Activated CD8-positive, alpha-beta T cell treated with anti-CD3 and anti-CD28 coated beads for 36 hours (primary cell): ENCODE measurements at regions not wholly inside any gene's neighbourhood (a gene's known extent, or its start where the extent isn't known, plus 50 kb on each side); places are given as distances from the start of the nearest gene placed in this dataset.

Experiments
- ATAC-seq: fragments of 200-7000 bp; cut with Tn5 transposase; one replicate; pipeline ENCODE4 v1.10.0; 2021; ENCODE audit warnings: mild to moderate bottlenecking, moderate library complexity
- CTCF ChIA-PET: fragments of 350-600 bp; sonication (Branson Sonifier 250); formaldehyde crosslinking; loops from one replicate; lab custom pipeline; 2021; ENCODE audit warnings: antibody characterized with exemption; lab: Charles Lee
- POLR2A ChIA-PET: fragments of 350-600 bp; sonication (Branson Sonifier 250); formaldehyde crosslinking; loops from one replicate; lab custom pipeline; 2021; ENCODE audit warnings: antibody characterized with exemption; lab: Charles Lee
- DNase-seq: peaks from one replicate; pipeline ENCODE4 v3.0.0-alpha.2; 2020
- H3K27ac Mint-ChIP-seq: one replicate; pipeline ENCODE4 v1.8.0; 2021; ENCODE audit warnings: mild to moderate bottlenecking, mixed read lengths
- H3K27me3 Mint-ChIP-seq: one replicate; pipeline ENCODE4 v1.8.0; 2021; ENCODE audit warnings: mixed read lengths
- H3K36me3 Mint-ChIP-seq: one replicate; pipeline ENCODE4 v1.8.0; 2021; ENCODE audit warnings: low read depth, mixed read lengths
- H3K4me1 Mint-ChIP-seq: one replicate; pipeline ENCODE4 v1.8.0; 2021; ENCODE audit warnings: low read depth, mixed read lengths
- H3K4me3 Mint-ChIP-seq: one replicate; pipeline ENCODE4 v1.8.0; 2021; ENCODE audit warnings: mild to moderate bottlenecking, moderate library complexity, mixed read lengths
- H3K9me3 Mint-ChIP-seq: one replicate; pipeline ENCODE4 v1.8.0; 2021; ENCODE audit warnings: mixed read lengths
- intact Hi-C: fragments of 100-400 bp; cut with micrococcal nuclease; formaldehyde crosslinking; loops from one replicate; pipeline ENCODE4 v1.10.0; 2022
- TF ChIP-seq, protein P1 (sequence below): fragments of 200-600 bp; IDR thresholded peaks from one replicate; pipeline ENCODE4 v1.8.0; 2022; ENCODE audit warnings: antibody characterized with exemption, mild to moderate bottlenecking

DNA sequence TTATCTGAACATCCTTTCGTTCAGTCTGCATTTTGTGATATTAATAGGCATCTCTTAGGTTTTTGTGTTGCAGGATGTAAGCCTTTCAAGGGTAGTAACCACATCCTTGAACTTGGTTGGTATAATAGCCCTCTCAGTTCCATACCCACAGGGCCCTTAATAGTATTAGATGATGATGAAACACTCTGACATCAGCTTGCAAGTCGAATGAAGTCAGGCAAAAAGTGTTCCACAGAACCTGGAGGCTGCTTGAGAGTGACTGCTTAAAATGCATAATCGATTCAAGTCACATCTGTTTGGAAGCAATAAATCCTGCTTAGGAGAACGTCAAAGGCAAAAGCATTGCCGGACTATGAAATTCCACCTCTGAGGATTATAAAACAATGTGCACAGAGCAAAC lies 415.6 kb upstream of the KAZN start:
- POLR2A ChIA-PET = no interaction called here
- Mint-ChIP-seq H3K27me3 (peaks cover 18% of the 10 kb centered on the region), H3K27ac (no peak overlapping the region), H3K4me1 (peaks cover 4% of the 10 kb centered on the region), H3K4me3 (no peak overlapping the region), H3K9me3 (no peaks in the 10 kb centered on the region), H3K36me3 (no peaks in the 10 kb centered on the region)
- ATAC-seq = no peak
- intact Hi-C loops = no loop called here
- no peak for DNase-seq
- CTCF ChIA-PET = no interaction called here
- TF ChIP-seq, protein P1, sequence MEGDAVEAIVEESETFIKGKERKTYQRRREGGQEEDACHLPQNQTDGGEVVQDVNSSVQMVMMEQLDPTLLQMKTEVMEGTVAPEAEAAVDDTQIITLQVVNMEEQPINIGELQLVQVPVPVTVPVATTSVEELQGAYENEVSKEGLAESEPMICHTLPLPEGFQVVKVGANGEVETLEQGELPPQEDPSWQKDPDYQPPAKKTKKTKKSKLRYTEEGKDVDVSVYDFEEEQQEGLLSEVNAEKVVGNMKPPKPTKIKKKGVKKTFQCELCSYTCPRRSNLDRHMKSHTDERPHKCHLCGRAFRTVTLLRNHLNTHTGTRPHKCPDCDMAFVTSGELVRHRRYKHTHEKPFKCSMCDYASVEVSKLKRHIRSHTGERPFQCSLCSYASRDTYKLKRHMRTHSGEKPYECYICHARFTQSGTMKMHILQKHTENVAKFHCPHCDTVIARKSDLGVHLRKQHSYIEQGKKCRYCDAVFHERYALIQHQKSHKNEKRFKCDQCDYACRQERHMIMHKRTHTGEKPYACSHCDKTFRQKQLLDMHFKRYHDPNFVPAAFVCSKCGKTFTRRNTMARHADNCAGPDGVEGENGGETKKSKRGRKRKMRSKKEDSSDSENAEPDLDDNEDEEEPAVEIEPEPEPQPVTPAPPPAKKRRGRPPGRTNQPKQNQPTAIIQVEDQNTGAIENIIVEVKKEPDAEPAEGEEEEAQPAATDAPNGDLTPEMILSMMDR = no peak

DNA sequence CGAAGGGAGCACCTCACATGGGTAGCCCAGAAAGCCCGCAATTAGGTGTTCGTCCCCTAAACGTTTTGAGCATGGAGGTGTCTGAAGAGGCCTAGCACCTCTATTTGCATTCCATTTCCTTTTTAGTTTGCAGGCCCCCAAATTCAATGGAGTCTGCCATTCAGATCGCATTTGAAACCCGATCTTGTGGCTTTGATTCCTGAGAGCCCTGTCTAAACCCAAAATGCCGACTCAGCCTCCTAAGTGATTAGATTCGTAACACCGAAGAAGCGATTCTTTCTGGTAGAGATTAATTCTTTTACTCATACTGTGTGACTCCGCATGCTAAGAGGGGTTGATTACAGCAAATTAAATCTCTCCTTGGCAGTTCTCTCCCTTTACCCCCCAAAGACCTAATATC lies 415.2 kb upstream of the KAZN start:
- POLR2A ChIA-PET = no interaction called here
- DNase-seq (no peak), ATAC-seq (no peak)
- no peak overlapping the region for H3K27ac Mint-ChIP-seq
- no peaks in the 10 kb centered on the region for H3K36me3 Mint-ChIP-seq
- intact Hi-C loops = no loop called here
- peaks cover 18% of the 10 kb centered on the region for H3K27me3 Mint-ChIP-seq
- H3K4me3 Mint-ChIP-seq = no peak overlapping the region
- TF ChIP-seq, protein P1 = no peak
- H3K4me1 Mint-ChIP-seq = peaks cover 4% of the 10 kb centered on the region
- CTCF ChIA-PET = no interaction called here
- no peaks in the 10 kb centered on the region for H3K9me3 Mint-ChIP-seq

DNA sequence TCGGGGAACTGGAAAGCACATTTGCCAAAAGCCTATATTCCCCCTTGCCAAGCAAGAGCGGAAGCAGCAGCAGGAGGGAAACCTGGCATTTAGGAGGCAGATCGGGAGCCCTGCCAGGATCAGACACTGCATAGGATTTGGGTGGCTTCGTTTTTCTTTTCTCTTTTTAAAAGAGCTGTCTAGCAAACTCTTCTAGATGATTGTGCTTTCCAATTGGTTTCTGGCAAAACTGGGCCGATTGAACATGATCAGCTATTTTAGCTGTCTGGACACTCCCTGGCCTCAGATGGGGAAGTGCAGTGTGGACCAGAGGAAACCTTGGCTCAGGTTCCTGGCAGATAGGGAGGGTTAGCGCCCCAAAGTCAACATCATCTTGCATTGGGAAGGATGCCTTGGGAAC lies 414.0 kb upstream of the KAZN start:
- CTCF ChIA-PET = interaction anchor here (1.2 kb wide), 1 partner anchor 21 kb away, joined by 3 read pairs; no protein-coding TSS in a partner anchor
- no peak for ATAC-seq
- POLR2A ChIA-PET = no interaction called here
- H3K4me1 Mint-ChIP-seq = peaks cover 4% of the 10 kb centered on the region
- H3K9me3 Mint-ChIP-seq = no peaks in the 10 kb centered on the region
- no peaks in the 10 kb centered on the region for H3K36me3 Mint-ChIP-seq
- TF ChIP-seq, protein P1 = no peak
- H3K4me3 Mint-ChIP-seq = no peak overlapping the region
- intact Hi-C loops = no loop called here
- H3K27ac Mint-ChIP-seq = no peak overlapping the region
- H3K27me3 Mint-ChIP-seq = peaks cover 18% of the 10 kb centered on the region
- DNase-seq = no peak

DNA sequence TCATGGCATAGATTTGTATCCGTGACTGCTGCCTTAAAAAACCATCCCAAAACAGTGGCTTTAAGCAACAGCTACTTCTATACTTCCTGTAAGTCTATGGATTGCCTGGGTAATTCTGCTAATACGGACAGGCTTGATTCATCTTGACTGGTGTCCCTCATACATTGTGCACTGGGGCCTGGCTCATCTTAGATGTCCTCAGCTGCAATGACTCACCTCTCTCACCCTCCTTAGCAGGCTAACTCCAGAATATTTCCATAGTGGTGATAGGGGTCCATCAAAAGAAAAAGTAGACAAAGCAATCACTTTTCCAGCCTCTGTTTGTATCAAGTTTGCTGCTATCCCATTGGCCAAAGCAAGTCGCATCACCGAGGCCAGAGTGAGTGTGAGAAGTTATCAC lies 409.1 kb upstream of the KAZN start:
- H3K4me3 Mint-ChIP-seq = no peak overlapping the region
- CTCF ChIA-PET = interaction anchor here (1.0 kb wide), 1 partner anchor 175 kb away, joined by 3 read pairs; no protein-coding TSS in a partner anchor
- no peaks in the 10 kb centered on the region for H3K36me3 Mint-ChIP-seq
- TF ChIP-seq, protein P1 = no peak
- no peak overlapping the region for H3K27ac Mint-ChIP-seq
- intact Hi-C loops = no loop called here
- H3K4me1 Mint-ChIP-seq = no peaks in the 10 kb centered on the region
- no peaks in the 10 kb centered on the region for H3K9me3 Mint-ChIP-seq
- no peak for DNase-seq
- ATAC-seq = no peak
- peaks cover 4% of the 10 kb centered on the region for H3K27me3 Mint-ChIP-seq
- POLR2A ChIA-PET = no interaction called here

DNA sequence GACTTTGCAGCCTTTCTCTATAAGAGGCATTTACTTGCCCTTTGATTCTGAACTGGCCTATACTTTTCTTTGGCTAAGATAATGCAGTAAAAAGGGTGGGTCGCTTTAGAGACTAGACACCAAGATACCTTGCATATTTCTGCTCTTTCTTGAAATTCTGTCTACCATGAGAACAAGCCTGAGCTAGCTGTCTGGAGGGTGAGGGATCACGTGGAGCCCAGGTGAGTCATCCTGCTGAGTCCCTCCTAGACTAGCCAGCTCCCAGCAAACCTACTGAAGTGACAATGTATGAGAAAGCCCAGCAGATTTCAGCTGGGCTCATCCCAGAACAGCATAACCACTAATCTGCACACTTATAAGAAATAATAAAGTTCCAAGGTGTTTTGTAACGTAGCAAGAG lies 408.0 kb upstream of the KAZN start:
- ATAC-seq = no peak
- POLR2A ChIA-PET = no interaction called here
- Mint-ChIP-seq H3K36me3 (no peaks in the 10 kb centered on the region), H3K4me1 (no peaks in the 10 kb centered on the region), H3K27me3 (peaks cover 6% of the 10 kb centered on the region), H3K9me3 (no peaks in the 10 kb centered on the region), H3K4me3 (no peak overlapping the region), H3K27ac (no peak overlapping the region)
- CTCF ChIA-PET = no interaction called here
- intact Hi-C loops = no loop called here
- no peak for DNase-seq
- TF ChIP-seq, protein P1 = no peak
